Stimulated activated effector memory CD8-positive, alpha-beta T cell treated with anti-CD3 and anti-CD28 coated beads, Interleukin-12 subunit alpha, Interleukin-12 subunit beta, amount 100 ng/mL, for 72 hours (primary cell): ENCODE measurements at regions not wholly inside any gene's neighbourhood (a gene's known extent, or its start where the extent isn't known, plus 50 kb on each side); places are given as distances from the start of the nearest gene placed in this dataset.

Experiments used
- ATAC-seq: fragments of 150-1000 bp; cut with Tn5 transposase; 2 replicates; pipeline ENCODE4 v1.10.0; 2021
- DNase-seq, 2 donors: peaks; one replicate each; pipeline ENCODE4 v3.0.0; 2021 to 2022; ENCODE audit warnings: low spot score in 2 of 2
- H3K27ac Mint-ChIP-seq: one replicate; pipeline ENCODE4 v1.8.0; 2022; ENCODE audit warnings: mild to moderate bottlenecking, mixed read lengths
- H3K36me3 Mint-ChIP-seq: one replicate; pipeline ENCODE4 v1.8.0; 2022; ENCODE audit warnings: mild to moderate bottlenecking, mixed read lengths
- H3K4me1 Mint-ChIP-seq: one replicate; pipeline ENCODE4 v1.8.0; 2022; ENCODE audit warnings: mixed read lengths
- H3K4me3 Mint-ChIP-seq: one replicate; pipeline ENCODE4 v1.8.0; 2022; ENCODE audit warnings: mild to moderate bottlenecking, mixed read lengths
- H3K9me3 Mint-ChIP-seq: one replicate; pipeline ENCODE4 v1.8.0; 2022; ENCODE audit warnings: mixed read lengths

DNA sequence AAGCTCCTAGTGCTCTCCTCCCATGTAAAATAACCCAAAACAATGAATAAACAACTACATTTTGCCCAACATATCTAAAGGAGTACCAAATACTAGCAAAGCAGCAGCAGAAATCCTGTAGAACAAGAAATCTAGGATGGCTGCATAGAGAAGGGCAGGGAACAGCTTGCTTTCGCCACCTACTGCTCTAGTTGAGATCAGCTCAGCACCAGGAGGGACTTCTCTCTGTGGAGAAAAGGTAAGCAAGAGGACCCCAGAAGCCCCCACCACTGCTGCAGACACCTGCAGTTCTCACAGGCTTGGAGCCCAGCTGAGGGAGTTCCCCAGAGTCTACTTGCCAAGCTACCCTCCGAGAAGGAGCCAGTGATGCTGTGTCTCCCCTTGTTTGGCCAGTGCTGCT is 243.0 kb upstream of the CHST9 start:
- peaks cover 20% of the 10 kb centered on the region for H3K9me3 Mint-ChIP-seq
- H3K36me3 Mint-ChIP-seq: no peaks in the 10 kb centered on the region
- no peak for ATAC-seq
- no peak for DNase-seq
- H3K4me3 Mint-ChIP-seq: no peak overlapping the region
- no peaks in the 10 kb centered on the region for H3K4me1 Mint-ChIP-seq
- no peak overlapping the region for H3K27ac Mint-ChIP-seq

DNA sequence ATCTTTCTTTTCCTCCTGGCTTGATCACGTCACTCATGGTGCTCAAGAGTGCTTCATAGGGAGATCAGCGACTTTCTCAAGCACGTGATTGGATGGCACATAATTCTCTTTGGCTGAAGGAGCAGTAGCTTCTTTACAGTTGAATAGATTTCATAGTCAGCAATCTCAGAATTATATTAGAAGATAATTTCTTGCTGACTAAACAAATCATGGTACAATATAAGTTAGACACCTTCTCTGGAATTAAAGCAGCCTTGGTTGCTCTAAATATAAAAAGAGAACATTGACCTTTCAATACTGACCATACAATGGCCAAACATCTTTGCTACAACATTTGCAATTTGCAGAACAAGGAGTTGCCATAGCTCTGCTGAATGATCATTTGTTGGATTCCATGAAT is 238.5 kb upstream of the CHST9 start:
- DNase-seq: no peak
- Mint-ChIP-seq H3K36me3 (no peaks in the 10 kb centered on the region), H3K4me1 (no peaks in the 10 kb centered on the region), H3K4me3 (no peak overlapping the region), H3K9me3 (peaks cover 25% of the 10 kb centered on the region), H3K27ac (no peak overlapping the region)
- ATAC-seq: no peak

DNA sequence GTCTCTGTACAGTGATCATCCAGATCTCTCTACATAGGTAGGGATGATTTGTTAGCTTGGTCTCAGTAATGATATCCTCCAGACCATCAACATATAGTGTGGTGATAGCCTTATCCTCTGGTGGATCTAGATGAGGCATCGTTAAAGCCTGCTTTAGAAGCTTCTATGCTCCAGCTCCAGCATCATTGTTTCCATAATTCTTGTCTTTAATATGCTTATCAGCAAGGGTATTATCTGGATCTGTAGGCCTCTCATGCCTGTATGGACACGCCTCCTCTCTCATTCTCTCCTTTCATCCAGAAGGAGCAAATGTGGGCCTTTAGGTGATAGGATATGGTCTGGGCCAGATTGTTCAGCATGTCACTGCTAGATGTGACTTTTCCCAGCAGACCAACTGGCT is 234.5 kb upstream of the CHST9 start:
- H3K4me1 Mint-ChIP-seq: no peaks in the 10 kb centered on the region
- no peaks in the 10 kb centered on the region for H3K36me3 Mint-ChIP-seq
- H3K4me3 Mint-ChIP-seq: no peak overlapping the region
- no peak for ATAC-seq
- H3K9me3 Mint-ChIP-seq: peaks cover 21% of the 10 kb centered on the region
- DNase-seq: no peak
- no peak overlapping the region for H3K27ac Mint-ChIP-seq

DNA sequence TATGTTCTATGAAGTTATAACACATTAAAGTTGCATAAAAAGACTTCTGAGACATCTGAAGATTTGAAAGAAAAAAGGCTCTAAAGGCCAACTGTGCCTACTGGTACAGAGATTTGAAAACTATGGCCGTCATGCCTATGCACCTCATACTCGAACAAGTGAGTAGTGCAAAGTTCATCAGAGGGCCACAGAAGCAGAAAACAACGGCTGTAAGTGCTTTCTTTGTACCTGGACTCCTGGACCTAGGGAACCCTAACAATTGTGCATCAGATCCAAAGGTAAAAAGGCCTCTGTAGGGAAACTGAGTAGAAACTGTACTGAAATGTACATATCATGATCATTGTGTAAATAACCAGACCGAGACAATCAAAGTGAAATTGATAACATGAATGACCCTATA is 230.4 kb upstream of the CHST9 start:
- no peak for ATAC-seq

DNA sequence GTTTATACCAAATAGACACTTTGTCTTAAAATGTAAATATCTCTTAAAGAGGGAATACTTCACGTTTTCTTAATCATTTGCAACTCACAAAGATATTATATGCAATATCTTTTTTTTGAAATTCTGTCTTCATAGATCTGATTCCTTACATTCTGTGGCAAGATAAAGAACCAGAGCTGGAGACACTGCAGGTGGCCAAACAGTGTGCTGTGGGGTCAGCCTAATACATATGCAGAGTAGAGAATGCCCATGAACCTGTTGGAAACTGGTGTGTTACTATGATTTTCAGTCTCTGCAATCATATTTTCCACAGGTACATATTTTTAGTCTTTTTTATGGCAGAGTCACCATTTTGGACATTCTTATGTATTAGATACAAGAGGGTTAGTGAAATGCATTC is 229.6 kb upstream of the CHST9 start:
- Mint-ChIP-seq H3K4me3 (no peak overlapping the region), H3K27ac (no peak overlapping the region), H3K4me1 (no peaks in the 10 kb centered on the region), H3K36me3 (no peaks in the 10 kb centered on the region), H3K9me3 (peaks cover 13% of the 10 kb centered on the region)
- ATAC-seq (no peak), DNase-seq (no peak)

More for the DNA sequence above, 230.4 kb upstream of the CHST9 start:
- no peak for DNase-seq
- Mint-ChIP-seq H3K36me3 (no peaks in the 10 kb centered on the region), H3K27ac (no peak overlapping the region), H3K9me3 (peaks cover 15% of the 10 kb centered on the region), H3K4me3 (no peak overlapping the region), H3K4me1 (no peaks in the 10 kb centered on the region)

DNA sequence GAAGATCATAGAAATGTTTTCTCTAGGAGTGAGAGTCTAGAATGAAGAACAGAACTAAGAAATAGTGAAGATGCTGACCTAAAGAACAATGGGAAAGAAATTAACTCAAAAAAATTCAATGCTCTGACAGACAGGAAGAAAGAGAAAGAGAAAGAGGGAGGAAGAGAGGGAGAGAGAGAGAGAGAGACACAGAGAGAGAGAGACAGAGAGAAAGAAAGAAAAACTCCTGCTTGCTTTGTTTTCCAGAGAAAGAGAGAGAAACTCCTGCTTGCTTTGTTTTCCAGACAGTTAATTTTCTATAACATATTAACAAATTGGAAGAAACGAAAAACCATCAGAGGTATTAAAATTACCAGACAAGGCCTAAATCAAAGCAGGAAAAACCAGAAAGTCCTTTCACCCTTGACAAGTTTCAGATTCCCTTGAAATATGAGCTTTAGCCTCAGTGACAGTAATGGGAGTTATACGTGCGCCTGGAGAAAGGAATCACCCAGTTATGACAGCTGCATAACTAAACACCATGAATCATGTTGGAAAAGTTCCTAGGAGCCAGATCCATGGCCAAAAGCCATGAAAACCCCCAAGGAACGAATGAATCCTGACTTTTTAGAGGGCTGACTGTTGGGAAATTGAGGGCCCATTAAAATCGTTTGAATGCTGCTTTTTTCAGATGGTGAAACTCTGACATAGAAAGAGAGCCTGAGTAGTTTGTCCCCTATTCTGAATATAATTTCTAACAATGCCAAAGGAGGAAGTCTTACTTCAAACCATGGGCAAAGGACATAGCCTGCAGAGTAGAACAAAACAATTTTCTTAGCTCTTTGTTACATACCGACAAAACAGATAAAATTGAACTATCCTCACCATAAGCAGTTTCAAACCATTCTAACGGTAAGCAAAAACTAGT is 228.6 kb upstream of the CHST9 start:
- H3K27ac Mint-ChIP-seq: no peak overlapping the region
- ATAC-seq (no peak), DNase-seq (no peak)
- H3K4me3 Mint-ChIP-seq: no peak overlapping the region
- peaks cover 13% of the 10 kb centered on the region for H3K9me3 Mint-ChIP-seq
- no peaks in the 10 kb centered on the region for H3K4me1 Mint-ChIP-seq
- no peaks in the 10 kb centered on the region for H3K36me3 Mint-ChIP-seq

DNA sequence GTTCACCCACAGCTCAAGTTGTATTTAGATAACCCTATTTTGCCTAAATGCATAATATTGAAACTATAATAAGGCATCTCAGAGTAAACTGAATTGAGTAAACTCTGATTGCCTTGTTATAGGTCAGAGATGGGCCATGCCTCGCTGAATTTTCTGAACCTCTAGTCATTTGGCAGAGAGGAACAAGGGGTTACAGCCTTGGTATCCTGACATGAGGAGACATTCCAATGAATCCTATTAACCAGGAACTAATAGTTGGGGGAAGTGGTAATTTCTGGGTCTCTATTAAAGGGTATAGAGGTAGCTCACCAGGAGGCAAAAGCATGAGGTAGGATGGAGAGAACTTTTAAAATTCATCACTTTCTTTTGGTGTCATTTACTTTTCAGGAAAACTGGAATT is 227.4 kb upstream of the CHST9 start:
- H3K27ac Mint-ChIP-seq: no peak overlapping the region
- no peaks in the 10 kb centered on the region for H3K36me3 Mint-ChIP-seq
- ATAC-seq: no peak
- H3K9me3 Mint-ChIP-seq: peaks cover 13% of the 10 kb centered on the region
- H3K4me1 Mint-ChIP-seq: no peaks in the 10 kb centered on the region
- H3K4me3 Mint-ChIP-seq: no peak overlapping the region
- no peak for DNase-seq

DNA sequence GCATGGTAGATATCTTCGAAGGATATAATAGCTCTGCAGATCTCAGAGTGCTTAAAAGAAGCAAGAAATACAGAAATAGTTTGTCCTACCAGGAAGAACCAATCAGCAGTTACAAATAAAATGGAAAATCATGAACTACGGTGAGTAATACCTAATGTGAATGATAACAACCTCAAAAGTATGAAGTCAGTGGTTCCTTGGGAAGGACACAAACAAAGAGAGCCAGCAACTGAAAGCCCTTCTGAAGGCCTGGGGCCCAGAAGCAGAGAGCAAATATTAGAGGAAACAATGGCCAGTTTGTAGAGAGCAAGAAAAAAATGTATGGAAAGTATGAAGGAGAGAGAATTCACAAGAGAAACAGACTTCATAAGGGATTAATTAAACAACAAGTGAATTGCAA is 226.8 kb upstream of the CHST9 start:
- Mint-ChIP-seq H3K27ac (no peak overlapping the region), H3K36me3 (no peaks in the 10 kb centered on the region), H3K9me3 (peaks cover 13% of the 10 kb centered on the region), H3K4me1 (no peaks in the 10 kb centered on the region), H3K4me3 (no peak overlapping the region)
- ATAC-seq (no peak), DNase-seq (no peak)

DNA sequence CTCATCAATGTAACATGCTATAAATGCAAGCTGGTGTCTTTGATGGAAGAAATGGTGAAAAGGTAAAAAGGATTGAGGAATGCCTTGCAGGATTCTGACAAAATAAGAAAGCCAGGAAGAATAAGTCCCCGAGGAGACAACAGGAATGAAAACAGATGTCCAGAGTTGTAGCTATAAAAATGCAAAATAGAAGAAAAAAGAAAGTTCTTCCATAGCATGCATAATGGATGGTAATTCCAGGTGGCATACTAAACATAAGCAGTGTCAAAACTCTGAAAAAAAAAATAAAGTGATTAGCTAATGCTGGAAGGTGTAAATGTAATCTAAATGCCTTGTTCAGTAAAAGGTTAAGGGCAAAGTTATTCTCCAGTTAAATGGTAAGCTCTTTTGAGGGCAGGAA is 225.9 kb upstream of the CHST9 start:
- Mint-ChIP-seq H3K9me3 (peaks cover 14% of the 10 kb centered on the region), H3K4me1 (no peaks in the 10 kb centered on the region), H3K4me3 (no peak overlapping the region), H3K36me3 (no peaks in the 10 kb centered on the region), H3K27ac (no peak overlapping the region)
- no peak for ATAC-seq
- no peak for DNase-seq

DNA sequence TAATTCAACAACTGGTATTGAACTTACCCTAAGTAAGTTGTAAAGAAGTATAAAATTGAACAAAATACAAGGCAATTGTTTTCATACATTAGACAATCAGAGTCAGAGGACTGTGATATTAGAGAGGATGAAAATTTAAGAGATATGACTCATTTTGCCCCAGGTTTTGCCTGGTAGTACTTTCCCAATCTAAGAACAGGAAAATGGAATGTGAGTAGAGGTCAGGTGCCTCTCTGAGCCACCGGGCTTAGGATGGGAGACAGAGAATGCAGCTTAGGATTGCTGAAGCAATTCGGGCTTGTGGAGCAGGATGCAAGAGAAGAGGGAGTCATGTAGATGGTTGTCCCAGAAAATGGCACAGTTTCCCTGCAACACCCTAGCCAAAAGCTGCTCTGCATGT is 219.7 kb upstream of the CHST9 start:
- no peak overlapping the region for H3K27ac Mint-ChIP-seq

DNA sequence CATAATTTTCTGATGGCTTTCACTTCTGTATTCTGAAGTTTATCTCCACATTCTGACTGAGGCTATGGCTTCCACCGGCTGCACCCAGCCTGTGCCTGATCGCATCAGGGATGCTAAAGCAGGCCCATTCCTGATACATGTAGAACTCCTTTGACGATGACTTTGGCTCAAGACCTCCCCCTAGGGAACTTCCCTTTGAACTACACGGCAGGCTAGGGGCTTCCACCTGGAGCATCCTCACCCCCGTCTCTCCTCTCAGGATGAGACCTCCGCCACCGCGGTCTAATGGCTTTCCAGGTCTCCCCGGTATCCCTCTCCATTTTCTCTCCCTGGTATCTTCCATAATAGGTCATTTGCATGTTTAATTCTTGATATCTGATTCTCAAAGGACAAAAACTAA is 214.9 kb upstream of the CHST9 start:
- H3K4me3 Mint-ChIP-seq: no peak overlapping the region
- no peak for DNase-seq
- H3K9me3 Mint-ChIP-seq: peaks cover 13% of the 10 kb centered on the region
- no peaks in the 10 kb centered on the region for H3K4me1 Mint-ChIP-seq
- H3K27ac Mint-ChIP-seq: no peak overlapping the region
- H3K36me3 Mint-ChIP-seq: no peaks in the 10 kb centered on the region
- ATAC-seq: no peak

More for the DNA sequence above, 219.7 kb upstream of the CHST9 start:
- ATAC-seq (no peak), DNase-seq (no peak)
- peaks cover 12% of the 10 kb centered on the region for H3K9me3 Mint-ChIP-seq
- no peaks in the 10 kb centered on the region for H3K36me3 Mint-ChIP-seq
- H3K4me3 Mint-ChIP-seq: no peak overlapping the region
- no peaks in the 10 kb centered on the region for H3K4me1 Mint-ChIP-seq

DNA sequence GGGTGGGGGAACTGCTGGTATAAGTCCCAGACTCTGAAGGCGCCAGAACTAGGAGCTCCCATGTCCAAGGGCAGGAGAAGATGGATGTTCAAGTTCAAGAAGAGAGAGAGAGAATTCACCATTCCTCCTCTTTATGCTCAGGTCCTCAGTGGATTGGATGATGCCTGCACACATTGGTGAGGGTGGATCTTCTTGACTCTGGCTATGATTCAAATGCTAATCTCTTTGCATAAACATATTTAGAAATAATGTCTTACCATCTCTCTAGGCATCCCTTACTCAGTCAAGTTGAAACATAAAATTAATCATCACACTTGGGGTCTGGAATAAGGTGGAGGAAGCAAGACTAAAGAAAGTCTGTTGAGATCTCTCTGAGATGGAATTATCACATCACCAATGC is 210.6 kb upstream of the CHST9 start:
- Mint-ChIP-seq H3K27ac (no peak overlapping the region), H3K4me3 (no peak overlapping the region), H3K36me3 (no peaks in the 10 kb centered on the region), H3K4me1 (no peaks in the 10 kb centered on the region), H3K9me3 (peaks cover 12% of the 10 kb centered on the region)
- no peak for ATAC-seq
- no peak for DNase-seq

DNA sequence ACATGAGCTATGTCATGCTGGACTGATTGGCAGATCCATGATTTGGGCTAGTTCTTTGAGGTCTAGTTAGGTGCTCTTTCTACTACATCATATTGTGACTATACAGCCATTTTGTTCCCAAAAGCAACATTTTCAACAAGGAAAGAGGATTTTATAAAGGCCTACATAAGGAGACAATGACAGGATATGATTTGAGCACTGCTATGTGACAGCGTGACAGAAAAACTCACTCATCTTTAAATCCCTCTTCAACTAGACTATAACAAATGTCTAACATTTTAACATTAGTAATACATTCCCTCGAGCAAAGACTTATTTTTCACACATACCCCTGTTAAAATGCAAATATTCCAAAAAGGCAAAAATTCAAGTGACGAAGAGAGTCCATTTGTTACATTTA is 209.6 kb upstream of the CHST9 start:
- no peak overlapping the region for H3K27ac Mint-ChIP-seq

DNA sequence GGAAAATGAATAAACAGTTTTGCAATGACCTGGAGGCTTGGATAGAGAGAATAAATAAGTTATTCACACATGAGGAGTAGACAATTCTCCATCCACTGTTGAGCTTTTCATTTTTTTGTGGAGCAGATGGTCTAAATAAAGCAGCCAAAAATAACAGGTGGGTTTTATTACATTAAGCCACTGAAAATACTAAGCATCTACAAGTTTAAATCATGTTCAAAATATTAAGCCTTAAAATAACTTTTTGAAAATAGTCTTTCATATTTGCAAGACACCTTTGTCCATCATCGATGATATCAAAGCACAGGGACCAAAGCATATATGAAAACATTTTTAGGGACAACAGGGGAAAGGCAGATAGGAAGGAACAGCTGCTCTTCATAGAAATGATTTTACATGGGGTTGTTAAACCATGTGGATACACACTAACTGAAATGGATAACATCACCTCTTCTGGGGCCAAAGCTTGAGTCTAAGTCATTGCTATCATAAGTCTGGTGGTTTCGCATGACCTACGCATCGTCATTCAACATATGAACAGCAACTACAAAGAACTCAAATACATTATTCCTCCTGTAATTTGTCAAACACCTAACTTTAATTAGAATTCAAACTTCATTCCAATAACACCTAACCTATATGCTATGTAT is 197.6 kb upstream of the CHST9 start:
- peaks cover 28% of the 10 kb centered on the region for H3K9me3 Mint-ChIP-seq
- H3K4me1 Mint-ChIP-seq: no peaks in the 10 kb centered on the region
- no peak overlapping the region for H3K4me3 Mint-ChIP-seq
- H3K36me3 Mint-ChIP-seq: no peaks in the 10 kb centered on the region
- DNase-seq (no peak), ATAC-seq (no peak)
- H3K27ac Mint-ChIP-seq: no peak overlapping the region

More for the DNA sequence above, 209.6 kb upstream of the CHST9 start:
- no peak for DNase-seq
- no peaks in the 10 kb centered on the region for H3K4me1 Mint-ChIP-seq
- ATAC-seq: no peak
- H3K4me3 Mint-ChIP-seq: no peak overlapping the region
- H3K9me3 Mint-ChIP-seq: peaks cover 12% of the 10 kb centered on the region
- H3K36me3 Mint-ChIP-seq: no peaks in the 10 kb centered on the region

DNA sequence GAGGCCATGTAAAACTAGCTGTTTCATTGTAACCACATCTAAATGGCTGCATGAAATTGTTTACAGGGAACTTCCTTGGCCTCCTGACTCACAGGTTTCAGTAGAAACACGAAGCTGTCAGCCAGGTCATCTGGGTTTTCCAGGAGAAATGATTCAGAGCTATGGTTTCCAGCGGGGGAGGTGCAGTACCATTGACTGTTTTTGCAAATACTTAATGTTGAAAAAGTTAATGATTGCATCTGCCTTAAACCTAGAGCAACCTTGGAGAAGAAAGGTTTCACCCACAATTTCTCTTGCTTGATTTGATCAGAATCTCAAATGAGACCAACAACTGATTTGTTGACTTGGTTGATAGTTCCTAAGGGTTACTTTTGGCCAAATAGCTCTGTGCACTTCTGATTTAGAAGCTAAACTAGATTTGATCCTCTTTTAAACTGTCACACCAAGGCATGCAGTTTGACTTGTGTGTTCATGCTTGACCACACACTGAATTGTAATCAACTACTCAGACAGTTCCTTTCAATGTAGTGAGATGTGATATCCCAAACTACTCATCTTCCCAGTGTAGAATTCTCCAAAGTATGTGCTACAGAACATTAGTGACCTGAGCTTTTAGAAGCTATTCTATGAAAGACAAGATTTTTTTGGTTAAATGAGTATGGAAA is 193.5 kb upstream of the CHST9 start:
- Mint-ChIP-seq H3K4me1 (no peaks in the 10 kb centered on the region), H3K4me3 (no peak overlapping the region), H3K27ac (no peak overlapping the region), H3K9me3 (peaks cover 20% of the 10 kb centered on the region), H3K36me3 (no peaks in the 10 kb centered on the region)
- DNase-seq: no peak
- no peak for ATAC-seq

DNA sequence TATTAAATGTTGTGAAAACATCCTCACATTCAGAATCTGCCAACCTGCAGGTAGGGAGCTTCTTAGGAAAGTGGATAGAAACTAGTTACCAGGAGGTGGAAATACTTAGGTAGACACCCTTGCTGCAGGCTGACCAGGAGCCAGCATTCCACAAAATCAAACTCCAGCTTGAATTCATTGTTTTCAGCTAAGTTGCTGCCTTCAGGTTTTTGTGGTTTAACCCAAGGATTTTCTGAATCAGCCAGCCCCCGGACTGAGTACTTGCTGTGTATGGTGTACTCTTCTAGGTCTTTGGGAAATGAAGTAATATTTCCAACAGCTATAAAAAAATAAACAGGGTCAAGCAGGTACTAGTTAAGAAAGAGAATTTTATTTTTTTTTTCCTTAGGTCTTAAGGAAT is 192.1 kb upstream of the CHST9 start:
- peaks cover 24% of the 10 kb centered on the region for H3K9me3 Mint-ChIP-seq
- no peaks in the 10 kb centered on the region for H3K4me1 Mint-ChIP-seq
- H3K27ac Mint-ChIP-seq: no peak overlapping the region
- no peak overlapping the region for H3K4me3 Mint-ChIP-seq
- no peaks in the 10 kb centered on the region for H3K36me3 Mint-ChIP-seq
- DNase-seq: no peak
- no peak for ATAC-seq
